Testis (tissue), 2 donors: ENCODE measurements at regions not wholly inside any gene's neighbourhood (a gene's known extent, or its start where the extent isn't known, plus 50 kb on each side); places are given as distances from the start of the nearest gene placed in this dataset.

Source experiments
- CTCF ChIP-seq, 3 experiments: fragments of 450-650 bp in 2 of 3; fragments of 200-600 bp in 1 of 3; sonication (generic) in 1 of 3; IDR thresholded peaks; one replicate each; pipeline ENCODE4 v1.5.1; 2016 to 2019; ENCODE audit warnings: antibody characterized with exemption in 3 of 3, mild to moderate bottlenecking in 2 of 3, moderate library complexity in 1 of 3
- POLR2A ChIP-seq: fragments of 450-650 bp; IDR thresholded peaks from one replicate; pipeline ENCODE4 v1.6.1; 2017; ENCODE audit warnings: antibody characterized with exemption, mild to moderate bottlenecking, moderate library complexity

- TF ChIP-seq CTCF (IDR thresholded peaks at IDR 0.05) (no peak), POLR2A (no peak)
Measured at GRCh38 chr1:191049781-191050180, 572.1 kb upstream of the BRINP3 start.
